ENCODE measurements at regions not wholly inside any gene's neighbourhood (a gene's known extent, or its start where the extent isn't known, plus 50 kb on each side); places are given as distances from the start of the nearest gene placed in this dataset.

DNA sequence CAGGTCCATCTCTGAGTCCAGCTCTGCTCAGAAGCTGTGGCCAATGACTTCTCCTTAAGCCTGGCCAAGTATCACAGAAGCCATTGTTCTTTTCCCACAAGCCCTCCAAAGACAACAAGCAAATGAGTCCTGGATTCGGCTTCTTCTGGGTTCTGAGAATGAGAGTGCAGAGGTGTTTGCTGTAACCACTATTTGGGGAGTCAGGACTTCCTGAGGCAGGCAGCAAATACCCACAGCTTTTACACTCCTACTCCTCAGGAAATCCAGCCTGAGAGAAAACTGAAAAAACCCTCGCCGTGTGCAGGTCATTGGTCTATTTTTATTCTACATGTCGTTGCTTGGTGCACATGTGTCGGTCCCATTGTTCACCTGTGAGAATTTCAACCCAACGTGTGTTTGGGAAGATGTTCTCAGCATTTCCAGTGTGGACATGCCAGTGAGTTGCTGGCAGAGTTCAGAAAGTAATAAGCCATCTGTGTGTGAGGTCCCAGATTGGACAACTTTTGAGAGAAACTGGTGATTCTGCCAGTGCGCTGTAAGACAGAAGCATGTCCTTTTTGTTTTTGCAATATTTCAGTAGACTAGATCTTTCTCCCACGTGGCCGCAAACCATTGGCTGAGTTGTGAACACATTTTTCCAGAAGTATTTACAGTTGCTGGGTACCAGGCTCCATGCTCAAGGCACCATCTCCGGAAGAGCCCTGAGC is 121.6 kb upstream of the LYZL2 start:
- TF ChIP-seq CTCF (IDR thresholded peaks at IDR 0.05), result no peak
- no peak overlapping the region for H3K4me3 ChIP-seq
- peaks cover 3% of the 10 kb centered on the region for H3K4me1 ChIP-seq
- H3K36me3 ChIP-seq (ENCODE audit: low read depth, missing control alignments), result no peaks in the 10 kb centered on the region
- no peak for DNase-seq
- 74 to 80% methylated on average over 10 of the region's 10 CpGs for WGBS, 2 donors
- H3K27ac ChIP-seq, result no peak overlapping the region
- no peaks in the 10 kb centered on the region for H3K27me3 ChIP-seq
- intact Hi-C loops (cut with DNase I; ENCODE audit: low total_unique reads), result no loop called here
- H3K9me3 ChIP-seq, result no peaks in the 10 kb centered on the region

DNA sequence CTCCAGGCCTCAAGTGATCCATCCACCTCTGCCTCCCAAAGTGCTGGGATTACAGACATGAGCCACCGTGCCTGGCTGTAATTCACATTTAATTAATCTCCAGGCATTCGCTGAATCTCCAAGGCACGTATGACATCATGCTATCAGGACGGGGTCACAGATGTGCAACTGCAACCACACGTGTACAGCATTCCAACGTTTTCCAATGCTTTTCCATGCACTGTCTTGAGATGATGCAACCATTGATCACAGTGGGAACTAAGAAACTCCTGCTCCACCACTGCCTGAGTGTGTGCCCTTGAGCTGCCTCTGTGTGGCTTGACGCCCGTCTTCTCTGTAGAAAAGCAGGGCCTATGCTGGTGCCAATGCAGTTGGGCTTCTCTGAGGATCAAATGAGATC is 119.8 kb upstream of the LYZL2 start:
- no peak for DNase-seq
- no peaks in the 10 kb centered on the region for H3K9me3 ChIP-seq
- 86 to 89% methylated on average over 8 of the region's 8 CpGs for WGBS, 2 donors
- H3K27me3 ChIP-seq, result no peaks in the 10 kb centered on the region
- H3K4me1 ChIP-seq, result peaks cover 3% of the 10 kb centered on the region
- no peak overlapping the region for H3K4me3 ChIP-seq
- TF ChIP-seq CTCF (IDR thresholded peaks at IDR 0.05) (no peak), POLR2A (IDR thresholded peaks at IDR 0.05) (no peak)
- no peaks in the 10 kb centered on the region for H3K36me3 ChIP-seq (ENCODE audit: low read depth, missing control alignments)
- intact Hi-C loops (cut with DNase I; ENCODE audit: low total_unique reads), result no loop called here
- no peak overlapping the region for H3K27ac ChIP-seq

DNA sequence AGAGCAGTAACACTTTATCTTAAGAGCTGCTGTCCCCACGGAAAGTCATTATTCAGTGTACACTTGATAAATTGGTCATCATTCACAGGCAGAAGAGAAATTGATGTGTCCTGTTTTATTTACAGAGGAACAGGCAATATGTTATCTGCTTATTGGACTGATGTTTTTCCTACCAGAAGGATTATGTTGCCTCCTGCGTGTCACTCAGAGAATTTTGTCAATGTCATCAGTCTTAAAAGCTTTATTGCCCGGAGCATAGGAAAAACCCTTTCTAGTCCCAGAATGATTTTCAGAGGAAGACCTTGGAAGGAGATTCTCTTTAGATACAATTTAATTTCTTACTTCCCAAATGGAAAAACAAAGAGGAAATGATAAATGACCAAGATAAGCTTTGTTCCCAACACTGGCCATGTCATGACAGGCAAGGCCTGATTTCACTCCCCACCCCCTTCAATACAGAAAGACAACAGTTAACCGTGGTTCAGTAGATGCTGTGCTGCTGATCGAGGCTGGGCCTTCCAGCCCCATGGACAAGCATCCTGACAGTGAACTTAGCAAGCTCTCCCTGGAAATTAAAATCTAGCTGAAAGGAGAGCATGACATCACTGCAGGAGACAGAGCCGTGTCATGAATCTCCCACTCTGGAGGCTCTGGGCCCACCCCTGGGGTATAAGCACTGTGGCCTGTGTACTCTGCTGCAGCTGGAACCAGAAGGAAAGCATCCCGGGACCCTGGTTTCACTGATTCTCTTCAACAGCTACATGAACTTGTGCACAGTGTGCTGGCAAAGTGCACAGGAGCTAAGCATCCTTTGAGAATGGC is 118.8 kb upstream of the LYZL2 start:
- no peak overlapping the region for H3K4me3 ChIP-seq
- no peaks in the 10 kb centered on the region for H3K27me3 ChIP-seq
- TF ChIP-seq CTCF (IDR thresholded peaks at IDR 0.05), result no peak
- TF ChIP-seq POLR2A (IDR thresholded peaks at IDR 0.05), result no peak
- no peak overlapping the region for H3K27ac ChIP-seq
- no peaks in the 10 kb centered on the region for H3K36me3 ChIP-seq (ENCODE audit: low read depth, missing control alignments)
- H3K9me3 ChIP-seq, result no peaks in the 10 kb centered on the region
- DNase-seq, result no peak
- peaks cover 3% of the 10 kb centered on the region for H3K4me1 ChIP-seq
- intact Hi-C loops (cut with DNase I; ENCODE audit: low total_unique reads), result no loop called here
- WGBS, 2 donors, result 75 to 76% methylated on average over 7 of the region's 7 CpGs

DNA sequence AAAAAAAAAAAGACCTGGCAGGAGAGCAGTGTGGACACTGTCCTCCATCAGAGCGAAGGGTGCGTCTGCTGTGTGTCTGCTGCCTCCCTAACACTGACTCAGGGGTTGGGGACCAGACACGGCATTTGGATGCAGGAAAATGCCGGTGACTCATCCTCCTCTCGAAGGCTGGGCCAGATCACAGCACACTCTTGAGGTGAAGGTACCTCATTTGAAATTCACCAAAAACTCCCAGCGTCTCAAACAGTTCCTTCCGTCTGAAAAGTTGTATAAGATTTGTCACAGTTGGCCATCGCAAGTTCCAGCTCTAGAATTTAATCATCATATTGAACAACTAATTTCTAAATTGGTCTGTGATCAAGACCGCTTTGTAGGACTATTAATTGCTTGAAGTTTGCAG is 118.1 kb upstream of the LYZL2 start:
- 87 to 94% methylated on average over 9 of the region's 9 CpGs for WGBS, 2 donors
- TF ChIP-seq CTCF (IDR thresholded peaks at IDR 0.05), result no peak
- TF ChIP-seq POLR2A (IDR thresholded peaks at IDR 0.05), result no peak
- intact Hi-C loops (cut with DNase I; ENCODE audit: low total_unique reads), result no loop called here
- Histone ChIP-seq H3K4me1 (peaks cover 3% of the 10 kb centered on the region), H3K36me3 (ENCODE audit: low read depth, missing control alignments) (no peaks in the 10 kb centered on the region), H3K9me3 (no peaks in the 10 kb centered on the region), H3K27me3 (no peaks in the 10 kb centered on the region), H3K4me3 (no peak overlapping the region), H3K27ac (no peak overlapping the region)
- DNase-seq, result no peak
